GM18519 (cell line): ENCODE measurements at regions not wholly inside any gene's neighbourhood (a gene's known extent, or its start where the extent isn't known, plus 50 kb on each side); places are given as distances from the start of the nearest gene placed in this dataset.

ENCODE experiments used
- ATAC-seq: cut with Tn5 transposase; IDR thresholded peaks from one replicate; pipeline ENCODE4 v1.9.1; 2021; ENCODE audit warnings: mild to moderate bottlenecking, moderate library complexity; ENCODE audit not compliant: unreplicated experiment, low FRiP score

DNA sequence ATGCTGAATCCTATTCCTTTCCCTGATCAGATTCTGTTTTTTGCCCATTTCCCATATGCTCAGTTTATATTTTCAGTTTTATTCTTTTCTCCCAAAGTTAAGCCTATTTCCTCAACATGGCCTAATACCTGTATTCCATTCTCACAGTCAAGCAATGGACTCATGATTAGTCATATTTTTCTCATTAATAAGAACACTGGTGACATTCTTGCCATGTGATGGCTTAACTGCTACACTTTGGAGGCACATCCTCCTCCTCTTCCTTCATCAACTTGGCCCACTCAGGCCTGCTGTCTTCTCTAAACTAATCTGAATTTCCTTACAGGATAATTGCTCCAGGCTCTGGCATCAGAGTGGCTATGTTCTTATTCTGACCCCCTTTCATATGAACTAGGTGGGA is 679.2 kb downstream of the NYAP2 start:
- no peak for ATAC-seq

GRCh38 chr2:226077841-226078240 is 678.3 kb downstream of the NYAP2 start:
- no peak for ATAC-seq

DNA sequence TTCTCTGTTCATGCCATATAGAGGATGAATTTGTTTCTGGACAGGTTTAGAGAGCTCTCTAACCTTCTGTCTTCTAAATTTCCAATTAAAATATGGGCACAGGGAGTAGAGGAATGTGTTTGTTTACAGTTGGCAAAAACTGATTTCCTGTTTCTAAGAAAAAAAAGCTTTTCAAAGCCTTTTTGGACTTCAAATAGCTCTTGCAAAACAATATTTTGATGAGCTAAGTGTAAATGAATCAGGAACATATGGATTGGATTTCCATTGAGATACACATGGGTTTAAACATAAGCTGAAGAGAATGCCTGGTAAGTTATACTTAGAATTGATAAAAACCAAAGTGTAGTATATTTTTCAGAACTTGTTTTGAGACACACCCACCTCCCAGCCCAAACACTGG is 677.5 kb downstream of the NYAP2 start:
- no peak for ATAC-seq

GRCh38 chr2:226076529-226076928 is 677.0 kb downstream of the NYAP2 start:
- no peak for ATAC-seq

GRCh38 chr2:226074391-226074790 is 674.9 kb downstream of the NYAP2 start:
- no peak for ATAC-seq

DNA sequence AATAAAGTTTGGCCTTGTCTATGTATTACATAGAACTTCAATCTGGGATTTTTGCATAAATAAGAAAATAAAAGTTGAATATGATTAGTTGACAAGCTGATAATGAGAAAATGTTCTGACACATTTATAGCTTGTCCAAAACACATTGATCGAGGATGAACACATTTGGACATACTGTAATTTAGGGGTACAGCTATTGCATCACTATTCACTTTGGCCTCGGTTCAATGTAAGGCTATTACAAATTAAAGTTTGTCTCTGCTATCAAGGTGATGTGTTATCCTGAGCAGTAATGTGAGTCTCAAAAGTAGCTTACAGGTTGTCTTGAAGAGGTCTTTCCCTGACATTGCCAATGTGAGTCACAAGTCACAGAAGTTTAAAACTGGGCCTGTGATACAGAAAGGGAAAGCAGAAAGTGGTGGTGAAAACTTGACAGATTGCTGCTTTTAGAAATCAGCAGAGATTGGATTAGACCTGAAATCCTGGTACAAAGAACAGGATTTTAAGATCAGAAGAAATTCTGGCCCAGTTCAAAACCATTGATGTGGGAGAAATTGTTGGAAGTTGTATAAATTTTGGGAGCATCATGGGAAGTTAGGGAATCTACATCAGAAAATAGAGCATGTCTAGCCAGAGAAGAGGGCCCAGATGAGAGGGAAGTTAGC is 674.1 kb downstream of the NYAP2 start:
- no peak for ATAC-seq

DNA sequence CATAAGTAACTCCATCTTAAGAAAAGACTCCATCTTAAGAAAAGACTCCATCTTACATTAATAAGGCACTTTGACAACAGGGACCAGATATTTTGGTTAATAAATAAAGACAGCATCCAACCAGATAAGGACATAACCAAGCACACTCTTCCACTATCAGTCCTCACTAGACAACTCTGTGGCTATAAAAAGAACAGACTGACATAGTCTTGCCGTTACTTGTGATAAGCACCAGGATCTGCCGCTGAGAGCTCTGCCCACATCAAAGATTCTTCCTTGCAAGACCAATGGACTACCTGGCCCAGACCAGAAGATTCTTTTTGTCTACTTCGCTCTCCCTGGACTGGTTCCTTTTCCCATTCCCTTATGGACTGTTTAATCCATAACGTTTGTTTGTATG is 667.4 kb downstream of the NYAP2 start:
- no peak for ATAC-seq

GRCh38 chr2:226066391-226066790 is 666.9 kb downstream of the NYAP2 start:
- ATAC-seq: no peak

DNA sequence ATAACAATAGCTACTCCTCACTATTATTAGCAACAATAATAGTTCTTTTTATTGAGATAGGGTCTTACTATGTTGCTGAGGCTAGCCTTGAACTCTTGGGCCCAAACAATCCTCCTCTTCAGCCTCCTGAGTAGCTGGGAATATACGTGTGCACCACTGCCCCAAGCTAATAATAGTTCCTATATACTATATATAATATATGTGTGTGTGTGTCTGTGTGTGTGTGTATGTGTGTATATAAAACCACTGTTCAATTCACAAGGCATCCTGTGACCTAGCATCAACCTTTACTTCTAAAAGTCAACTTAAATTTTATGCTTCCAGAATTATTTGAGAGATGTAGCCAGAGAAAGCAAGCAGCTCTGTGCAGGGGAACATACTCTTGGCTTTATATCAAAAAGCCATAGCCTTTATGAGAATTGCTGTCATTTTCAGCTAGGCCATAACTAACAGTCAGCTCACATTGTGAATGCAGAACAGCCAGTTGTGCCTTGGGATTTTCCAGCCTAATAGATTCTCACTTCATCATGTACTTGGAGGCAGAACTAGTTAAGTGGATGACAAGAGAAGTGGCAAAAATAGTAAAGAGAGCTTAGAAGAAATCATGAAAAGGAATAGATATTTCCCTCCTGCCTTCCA is 665.5 kb downstream of the NYAP2 start:
- ATAC-seq: no peak

GRCh38 chr2:226063704-226064440 is 664.4 kb downstream of the NYAP2 start:
- no peak for ATAC-seq

DNA sequence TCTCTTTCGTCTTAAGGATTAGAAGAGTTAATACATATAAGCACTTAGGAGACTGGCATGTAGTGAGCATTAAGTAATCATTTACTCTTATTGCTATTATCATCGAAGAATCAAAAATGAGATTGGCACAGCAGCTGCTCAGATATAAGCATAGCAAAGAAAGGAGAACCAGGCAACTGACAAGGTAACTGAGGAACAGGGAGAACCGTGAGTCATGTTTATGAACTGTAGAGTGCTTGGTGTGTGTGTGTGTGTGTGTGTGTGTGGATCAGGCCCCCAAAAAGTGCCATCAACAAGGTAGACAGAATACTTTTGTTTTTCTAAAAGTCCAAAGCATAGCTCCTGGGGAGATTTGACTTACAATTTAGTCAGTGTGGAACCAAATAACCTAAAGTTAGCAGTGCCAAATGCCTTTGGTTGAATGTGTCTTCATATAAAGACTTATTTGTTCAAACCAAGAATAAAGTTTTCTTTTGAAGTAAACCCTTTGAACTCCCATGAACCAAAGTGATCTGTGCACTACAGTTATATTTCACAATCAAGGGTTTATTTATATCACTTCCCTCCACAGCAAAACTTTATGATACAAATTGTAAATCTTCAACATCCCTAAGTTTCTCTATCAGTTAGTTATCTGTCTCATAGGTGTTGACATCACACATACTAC is 660.6 kb downstream of the NYAP2 start:
- ATAC-seq: no peak

GRCh38 chr2:226057914-226058313 is 658.4 kb downstream of the NYAP2 start:
- no peak for ATAC-seq

GRCh38 chr2:226057365-226057764 is 657.9 kb downstream of the NYAP2 start:
- no peak for ATAC-seq

GRCh38 chr2:226052772-226053416 is 653.4 kb downstream of the NYAP2 start:
- ATAC-seq: no peak

DNA sequence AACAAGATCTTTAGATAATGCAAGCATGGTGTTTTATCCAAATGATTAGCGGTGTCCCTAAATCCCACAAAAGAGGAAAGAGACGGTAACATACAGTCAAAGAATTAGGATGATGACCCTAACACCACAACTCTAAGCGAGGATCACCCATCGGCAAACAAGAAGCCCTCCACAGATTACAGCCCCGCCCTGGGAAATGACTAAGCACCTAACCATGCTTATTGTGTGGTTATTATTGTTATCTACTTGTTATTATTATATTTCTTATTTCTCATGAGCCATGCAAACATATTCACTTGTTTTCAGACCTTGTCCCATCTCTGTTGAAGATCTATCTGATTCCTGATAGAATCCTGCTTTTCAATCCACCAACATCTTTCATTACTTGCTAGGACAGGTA is 651.3 kb downstream of the NYAP2 start:
- no peak for ATAC-seq

- ATAC-seq: no peak
These were observed 649.1 kb downstream of the NYAP2 start for GRCh38 chr2:226048611-226049010.

DNA sequence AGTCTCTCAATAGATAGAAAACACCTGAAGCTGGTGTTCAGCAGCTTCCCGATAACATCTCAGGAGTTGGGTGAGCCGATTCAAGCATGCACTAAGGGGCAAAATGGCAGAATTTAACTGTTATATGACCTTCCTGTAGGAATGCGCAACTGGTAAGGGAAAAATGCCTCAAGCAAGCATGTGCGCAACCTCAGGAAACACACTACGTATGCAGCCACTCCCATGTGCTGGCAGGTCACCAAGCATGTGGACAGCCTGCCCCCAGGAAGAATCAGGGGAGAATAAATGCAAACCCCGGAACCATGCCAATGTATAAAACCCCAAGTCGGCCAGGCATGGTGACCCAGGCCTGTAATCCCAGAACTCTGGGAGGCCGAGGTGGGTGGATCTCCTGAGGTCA is 645.6 kb downstream of the NYAP2 start:
- no peak for ATAC-seq

DNA sequence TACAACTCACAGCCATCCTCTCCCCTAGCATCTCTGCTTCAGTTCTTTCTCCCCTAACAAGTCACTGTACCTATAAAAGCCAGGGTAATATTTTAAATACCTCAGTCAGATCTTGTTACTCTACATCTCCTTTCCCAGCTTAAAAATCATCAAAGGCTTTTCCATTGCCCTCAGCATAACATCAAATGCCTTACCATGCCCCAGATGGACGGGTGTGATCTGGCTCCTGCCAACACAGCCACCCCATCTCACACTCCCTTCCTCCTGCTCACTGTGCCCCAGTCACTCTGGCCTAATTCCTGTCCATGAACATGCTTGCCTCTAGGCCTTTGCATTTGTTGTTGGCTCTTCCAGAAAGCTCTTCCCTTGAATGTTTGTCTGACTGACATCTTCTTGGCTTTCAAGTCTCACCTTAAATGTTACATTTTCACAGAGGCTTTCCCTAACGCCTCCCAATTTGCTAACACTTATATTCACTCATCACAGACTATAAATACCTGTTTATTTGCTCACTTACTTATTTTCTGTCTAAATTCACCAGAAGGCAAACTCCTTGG is 640.9 kb downstream of the NYAP2 start:
- ATAC-seq: no peak

- ATAC-seq: no peak
These were observed 638.0 kb downstream of the NYAP2 start for GRCh38 chr2:226037526-226037925.
